ENCODE measurements at regions not wholly inside any gene's neighbourhood (a gene's known extent, or its start where the extent isn't known, plus 50 kb on each side); places are given as distances from the start of the nearest gene placed in this dataset.

- WGBS, 5 donors = 60 to 76% (median 63%) methylated on average over 3 of the region's 3 CpGs
- H3K4me3 ChIP-seq = no peak overlapping the region
Observed at GRCh38 chr11:95692526-95693260, 96.9 kb downstream of the FAM76B start.

GRCh38 chr11:95690100-95690499, 99.5 kb downstream of the FAM76B start:
- no peaks in the 10 kb centered on the region for H3K27me3 ChIP-seq (replicated peaks in 1 of 7)
- intact Hi-C loops (cut with DNase I; ENCODE audit: low total_unique reads) = no loop called here
- no peaks in the 10 kb centered on the region for H3K36me3 ChIP-seq
- no peak overlapping the region for H3K4me3 ChIP-seq
- peaks cover 0 to 4% (median 0%) of the 10 kb centered on the region in 8 donors for H3K9me3 ChIP-seq
- WGBS, 5 donors = 86 to 97% (median 94%) methylated on average over 3 of the region's 3 CpGs
- TF ChIP-seq POLR2A (IDR thresholded peaks at IDR 0.05) (no peak), POLR2AphosphoS5 (IDR thresholded peaks at IDR 0.05) (no peak), CTCF (IDR thresholded peaks at IDR 0.05 in 8 of 11, conservative IDR thresholded peaks at IDR 0.05 in 3 of 11) (no peak)
- peaks cover 0 to 27% (median 8%) of the 10 kb centered on the region in 6 donors for H3K4me1 ChIP-seq
- no peak for DNase-seq
- H3K27ac ChIP-seq = peak overlapping the region in 2 of 8 donors; percentile 44 to 64

More at GRCh38 chr11:95692526-95693260, 96.9 kb downstream of the FAM76B start:
- DNase-seq = no peak
- H3K27me3 ChIP-seq (replicated peaks in 1 of 7) = no peaks in the 10 kb centered on the region
- peaks cover 0 to 33% (median 13%) of the 10 kb centered on the region in 6 donors for H3K4me1 ChIP-seq
- H3K9me3 ChIP-seq = peaks cover 0 to 5% (median 0%) of the 10 kb centered on the region in 8 donors
- H3K36me3 ChIP-seq = no peaks in the 10 kb centered on the region
- TF ChIP-seq POLR2AphosphoS5 (IDR thresholded peaks at IDR 0.05) = no peak
- intact Hi-C loops (cut with DNase I; ENCODE audit: low total_unique reads) = no loop called here
- peak overlapping the region in 4 of 8 donors; percentile 13 to 44 (median 26) for H3K27ac ChIP-seq

GRCh38 chr11:95688501-95689222, 100.9 kb downstream of the FAM76B start:
- no peak overlapping the region for H3K4me3 ChIP-seq
- H3K4me1 ChIP-seq = peaks cover 0 to 27% (median 8%) of the 10 kb centered on the region in 6 donors
- no peaks in the 10 kb centered on the region for H3K36me3 ChIP-seq
- DNase-seq = no peak
- no peaks in the 10 kb centered on the region for H3K9me3 ChIP-seq
- peak overlapping the region in 7 of 8 donors; percentile 5 to 64 (median 44) for H3K27ac ChIP-seq
- WGBS, 5 donors = 58 to 74% (median 68%) methylated on average over 7 of the region's 7 CpGs
- TF ChIP-seq CTCF (IDR thresholded peaks at IDR 0.05 in 8 of 11, conservative IDR thresholded peaks at IDR 0.05 in 3 of 11) (no peak), POLR2AphosphoS5 (IDR thresholded peaks at IDR 0.05) (no peak), POLR2A (IDR thresholded peaks at IDR 0.05) (no peak)
- intact Hi-C loops (cut with DNase I; ENCODE audit: low total_unique reads) = no loop called here
- no peaks in the 10 kb centered on the region for H3K27me3 ChIP-seq (replicated peaks in 1 of 7)

GRCh38 chr11:95688015-95688414, 101.6 kb downstream of the FAM76B start:
- Histone ChIP-seq H3K4me1 (peaks cover 0 to 27% (median 8%) of the 10 kb centered on the region in 6 donors), H3K4me3 (no peak overlapping the region), H3K9me3 (no peaks in the 10 kb centered on the region), H3K27ac (peak overlapping the region in 5 of 8 donors; percentile 5 to 64 (median 31)), H3K36me3 (no peaks in the 10 kb centered on the region), H3K27me3 (replicated peaks in 1 of 7) (no peaks in the 10 kb centered on the region)
- TF ChIP-seq POLR2AphosphoS5 (IDR thresholded peaks at IDR 0.05) (no peak), POLR2A (IDR thresholded peaks at IDR 0.05) (no peak), CTCF (IDR thresholded peaks at IDR 0.05 in 8 of 11, conservative IDR thresholded peaks at IDR 0.05 in 3 of 11) (no peak)
- no peak for DNase-seq
- intact Hi-C loops (cut with DNase I; ENCODE audit: low total_unique reads) = no loop called here
- 91 to 93% (median 92%) methylated on average over 2 of the region's 2 CpGs for WGBS, 5 donors

Data from spleen (tissue), 11 donors.